GM20431 (cell line): ENCODE measurements at regions not wholly inside any gene's neighbourhood (a gene's known extent, or its start where the extent isn't known, plus 50 kb on each side); places are given as distances from the start of the nearest gene placed in this dataset.
"Not testable (repeated sequence)": the region's sequence is repeated elsewhere in the genome, so short reads cannot be mapped to it uniquely, and the experiment has no call there.

Experiments
- in situ Hi-C: fragments of 300-500 bp; cut with MseI, MboI; formaldehyde crosslinking; loops from one replicate; pipeline ENCODE4 v1.15.0; 2020; ENCODE audit warnings: low sequenced_read_pairs; ENCODE audit not compliant: unreplicated experiment

DNA sequence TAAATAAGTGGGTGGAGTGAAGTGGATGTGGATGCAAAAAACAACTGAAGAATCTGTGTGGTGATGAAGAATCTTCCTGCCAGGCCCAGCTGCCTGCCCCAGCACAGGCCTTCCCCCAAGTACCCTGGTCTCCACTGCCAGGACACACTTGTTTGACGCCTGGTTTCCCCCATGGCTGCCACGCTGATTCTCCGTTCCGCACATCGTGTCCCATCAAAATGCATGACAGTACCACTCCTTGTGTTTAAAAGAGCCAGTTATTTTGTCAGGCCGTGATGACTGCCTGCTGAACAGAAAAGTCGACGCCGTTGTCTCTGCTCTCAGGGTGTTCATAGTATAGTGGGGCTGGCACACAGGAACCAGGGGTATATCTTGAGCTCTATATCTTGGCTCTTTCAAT lies 50.3 kb upstream of the KYNU start:
- in situ Hi-C loops: no loop called here

DNA sequence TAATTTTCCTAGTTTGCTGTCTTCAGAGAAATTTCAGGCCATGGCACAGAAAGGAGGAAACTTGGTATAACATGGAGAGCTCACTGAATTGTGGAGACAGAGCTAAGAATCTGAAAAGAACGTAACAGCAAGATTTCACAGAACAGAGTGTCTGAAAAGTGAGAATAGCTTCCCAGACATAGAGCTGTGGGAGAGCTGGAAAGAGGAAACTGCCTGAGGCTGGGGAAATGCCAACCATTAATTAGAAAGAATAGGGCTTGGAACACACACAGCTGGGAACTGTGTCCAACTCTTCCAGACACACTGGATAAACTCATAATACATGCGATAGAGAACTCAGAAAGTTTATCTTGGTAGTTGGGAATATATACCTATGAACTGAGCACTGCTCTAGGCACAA lies 51.6 kb upstream of the KYNU start:
- in situ Hi-C loops: no loop called here

DNA sequence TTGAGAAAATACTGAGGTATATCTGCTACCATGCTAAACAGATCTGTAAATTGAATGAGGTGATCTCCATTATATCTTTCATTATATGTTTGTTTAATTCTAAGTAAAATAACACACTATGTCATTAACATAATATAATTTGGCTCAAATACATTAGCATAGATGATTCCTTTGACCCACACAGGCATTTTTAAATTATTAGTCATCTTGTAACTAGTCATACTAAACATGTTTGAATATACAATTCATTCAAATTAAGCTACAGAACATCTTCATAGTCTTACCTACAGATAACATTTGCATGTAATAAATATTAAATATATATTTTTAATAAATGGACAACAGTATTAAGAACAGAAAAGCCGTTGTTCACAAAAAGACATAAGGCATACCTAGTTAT lies 52.7 kb upstream of the KYNU start:
- in situ Hi-C loops: no loop called here

DNA sequence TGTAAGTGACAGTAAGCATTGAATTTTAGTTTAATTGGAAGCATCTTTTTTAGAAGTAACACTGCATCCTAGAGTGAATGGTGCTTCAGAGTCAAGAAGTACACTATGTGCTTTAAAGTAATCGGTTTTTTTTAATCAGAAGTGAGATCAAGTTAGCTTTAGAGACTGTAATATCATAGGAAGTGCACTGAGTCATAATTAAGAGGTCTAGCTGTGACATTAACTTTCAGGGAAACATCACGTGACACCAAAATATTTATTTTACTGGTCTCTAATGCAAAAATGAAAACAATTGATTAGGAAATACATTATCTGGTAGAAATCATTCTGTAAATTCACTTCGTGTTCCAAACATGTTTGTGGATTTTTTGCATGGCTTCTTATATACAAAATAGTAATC lies 55.3 kb upstream of the KYNU start:
- in situ Hi-C loops: no loop called here

DNA sequence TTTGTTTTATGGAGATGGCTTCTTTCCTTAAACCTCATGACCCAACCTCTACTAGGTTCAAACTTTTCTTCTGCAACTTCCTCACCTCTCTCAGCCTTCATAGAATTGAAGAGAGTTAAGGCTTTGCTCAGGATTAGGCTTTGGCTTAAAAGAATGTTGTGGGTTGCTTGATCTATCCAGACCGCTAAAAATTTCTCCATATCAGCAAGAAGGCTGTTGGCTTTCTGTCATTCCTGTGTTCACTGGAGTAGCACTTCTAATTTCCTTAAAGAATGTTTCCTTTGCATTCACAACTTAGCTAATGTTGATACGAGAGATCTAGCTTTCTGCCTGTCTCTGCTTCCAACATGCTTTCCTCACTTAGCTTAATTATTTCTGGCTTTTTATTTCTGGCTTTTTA lies 58.1 kb upstream of the KYNU start:
- in situ Hi-C loops: no loop called here

DNA sequence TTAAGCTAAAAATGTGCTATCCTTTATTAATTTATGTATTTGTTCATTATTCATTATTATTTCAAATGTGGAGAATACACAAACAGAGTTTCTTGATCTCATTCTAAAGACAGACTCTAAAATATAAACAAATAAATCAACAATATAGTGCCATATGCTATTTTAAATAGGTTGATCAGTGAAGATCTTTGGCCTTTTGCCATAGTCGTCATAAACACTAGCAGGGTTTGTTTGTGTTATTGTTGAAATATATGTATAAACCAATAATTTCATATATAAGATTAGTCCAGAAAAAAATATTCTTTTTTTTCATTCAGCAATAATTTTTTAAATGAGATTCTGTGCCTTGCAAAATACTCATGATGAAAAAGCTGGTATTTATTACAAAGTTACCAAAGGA lies 62.1 kb upstream of the KYNU start:
- in situ Hi-C loops: no loop called here

DNA sequence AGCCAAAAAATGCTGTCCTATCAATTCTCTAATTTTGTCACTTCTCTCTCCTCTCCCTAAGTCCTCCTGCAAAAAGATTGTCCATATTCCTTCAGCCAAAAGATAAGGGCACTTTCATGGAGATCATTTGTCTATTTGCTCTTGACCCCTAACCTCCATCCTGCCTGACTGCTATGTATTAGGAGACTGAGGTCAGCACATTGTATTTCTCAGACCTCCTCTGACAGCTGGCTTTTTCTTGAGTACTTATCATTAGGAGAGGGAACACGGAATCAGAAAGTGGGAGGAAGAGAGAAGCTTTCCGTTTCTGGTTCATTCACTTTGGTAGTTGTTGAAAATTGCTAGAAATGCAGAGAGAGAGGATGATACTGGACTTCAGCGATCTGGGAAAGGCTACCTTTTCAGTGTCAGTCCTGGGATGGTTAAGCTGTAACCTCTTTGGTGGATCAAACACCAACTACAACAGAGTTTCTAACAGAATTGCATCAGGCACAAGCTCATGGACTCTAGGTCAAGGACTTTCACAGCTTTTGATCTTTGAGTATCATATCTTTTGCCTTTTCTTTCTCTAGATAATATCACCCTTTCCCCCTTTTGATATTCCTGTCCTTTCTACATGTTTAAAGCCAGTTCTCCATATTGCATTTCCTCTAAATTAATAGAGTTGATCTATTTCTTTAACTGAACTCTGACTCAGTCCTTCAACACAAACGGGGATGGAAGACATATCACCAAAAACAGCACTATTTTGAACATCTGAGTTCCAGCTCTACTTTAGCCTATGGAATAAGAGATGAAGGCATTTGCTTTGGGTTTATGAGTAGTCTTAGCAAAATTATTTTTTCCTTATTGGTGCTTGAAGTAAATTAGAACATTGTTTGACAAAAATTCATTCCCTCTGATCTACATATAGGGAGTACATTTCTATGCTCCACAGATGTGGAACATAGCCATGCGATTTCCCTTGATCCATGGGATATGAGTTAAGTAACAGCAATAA lies 63.3 kb upstream of the KYNU start:
- in situ Hi-C loops: no loop called here

DNA sequence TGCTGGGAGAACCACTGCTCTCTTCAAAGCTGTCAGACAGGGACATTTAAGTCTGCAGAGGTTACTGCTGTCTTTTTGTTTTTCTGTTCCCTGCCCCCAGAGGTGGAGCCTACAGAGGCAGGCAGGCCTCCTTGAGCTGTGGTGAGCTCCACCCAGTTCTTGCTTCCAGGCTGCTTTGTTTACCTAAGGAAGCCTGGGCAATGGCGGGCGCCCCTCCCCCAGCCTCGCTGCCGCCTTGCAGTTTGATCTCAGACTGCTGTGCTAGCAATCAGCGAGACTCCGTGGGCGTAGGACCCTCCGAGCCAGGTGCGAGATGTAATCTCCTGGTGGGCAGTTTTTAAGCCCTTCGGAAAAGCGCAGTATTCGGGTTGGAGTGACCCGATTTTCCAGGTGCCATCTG lies 65.8 kb upstream of the KYNU start:
- in situ Hi-C loops: not testable (repeated sequence)

DNA sequence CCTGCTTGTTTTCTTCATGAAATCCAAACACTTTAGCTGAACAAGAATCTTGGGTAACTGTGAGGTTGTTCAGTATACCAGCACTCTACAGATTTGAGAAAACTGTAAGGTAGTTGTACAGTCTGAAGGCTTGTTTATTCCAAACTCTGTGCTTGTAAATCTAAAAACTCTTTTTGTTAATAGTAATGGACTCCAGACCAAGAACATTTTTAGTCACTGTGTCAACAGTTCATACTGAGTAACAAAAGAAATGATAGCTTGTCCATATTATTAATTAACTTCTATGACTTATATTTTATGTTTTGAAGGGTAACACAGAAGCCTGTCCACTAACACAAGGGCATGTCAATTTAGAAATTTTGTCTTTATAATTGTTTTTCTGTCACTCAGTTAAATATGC lies 72.2 kb upstream of the KYNU start:
- in situ Hi-C loops: no loop called here

DNA sequence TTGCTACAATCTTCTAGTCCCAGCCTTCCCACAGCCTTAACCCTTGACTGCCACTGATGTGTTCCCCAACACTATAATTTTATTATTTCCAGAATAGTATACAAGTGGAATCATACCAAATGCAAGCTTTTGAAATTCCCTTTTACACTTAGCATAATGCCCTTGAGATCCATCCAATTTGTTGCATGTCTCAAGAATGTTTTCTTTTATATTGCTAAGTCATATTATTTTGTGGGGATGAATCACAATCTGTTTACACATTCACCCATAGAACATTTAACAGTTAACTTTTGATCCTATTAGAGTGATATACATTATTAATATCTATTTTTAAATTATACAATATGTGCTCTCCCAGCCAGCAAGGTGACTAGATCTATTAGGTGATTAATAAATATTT lies 74.3 kb upstream of the KYNU start:
- in situ Hi-C loops: no loop called here

DNA sequence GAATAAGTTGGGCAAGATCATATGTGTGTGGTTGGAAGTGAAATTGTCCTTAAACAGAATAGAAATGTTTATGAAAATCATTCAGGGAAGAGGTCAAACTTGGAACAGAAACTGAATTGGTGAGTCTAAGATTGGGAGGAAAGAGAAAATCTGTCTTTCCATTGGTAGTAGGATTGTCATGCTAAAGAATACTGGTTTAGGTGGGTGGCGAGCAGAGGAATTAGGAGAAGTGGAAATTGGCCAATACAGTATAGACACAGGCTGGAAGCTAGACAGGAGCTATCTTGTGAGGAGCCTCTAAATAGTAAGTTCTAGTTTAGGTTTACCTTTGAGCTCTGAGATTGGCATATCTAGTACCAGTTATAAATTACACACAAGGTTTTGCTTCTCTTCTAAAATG lies 80.9 kb upstream of the KYNU start:
- in situ Hi-C loops: no loop called here

DNA sequence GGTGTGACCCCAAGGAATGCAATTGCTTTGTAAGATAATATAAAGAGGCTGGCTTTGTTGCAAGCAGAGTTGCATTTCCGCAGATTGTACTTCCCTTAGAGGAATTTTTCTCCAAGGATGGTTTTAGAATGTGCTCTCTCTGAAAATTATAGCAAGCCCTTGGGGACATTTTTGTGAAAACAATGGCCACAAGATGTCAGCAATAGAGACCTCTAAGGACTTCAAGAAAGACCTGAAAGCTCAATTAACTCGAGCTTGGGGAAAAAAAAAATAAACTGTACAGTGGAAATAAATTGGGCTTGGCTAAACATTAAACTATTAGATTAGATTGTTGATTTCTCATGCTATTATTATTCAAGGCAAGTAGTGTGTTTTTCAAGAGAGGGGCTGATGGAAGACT lies 81.3 kb upstream of the KYNU start:
- in situ Hi-C loops: no loop called here

DNA sequence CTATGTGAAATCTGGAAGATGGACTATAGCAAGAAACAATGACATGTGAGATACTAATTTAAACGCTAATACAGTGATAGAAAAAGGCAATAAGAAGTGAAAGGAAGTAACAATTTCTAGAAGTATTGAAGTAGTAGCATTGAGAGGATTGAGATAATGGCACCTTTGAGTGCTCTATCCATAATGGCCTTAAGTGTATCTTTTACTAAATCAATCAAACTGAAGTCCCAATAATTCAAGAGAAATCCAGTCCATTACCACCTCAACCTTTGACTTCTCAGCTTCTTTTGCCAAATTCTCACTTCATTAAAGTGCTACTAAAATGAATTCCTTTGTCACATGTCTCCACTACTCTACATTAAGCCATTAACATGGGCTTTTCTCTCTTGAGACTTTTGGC lies 82.6 kb upstream of the KYNU start:
- in situ Hi-C loops: no loop called here

DNA sequence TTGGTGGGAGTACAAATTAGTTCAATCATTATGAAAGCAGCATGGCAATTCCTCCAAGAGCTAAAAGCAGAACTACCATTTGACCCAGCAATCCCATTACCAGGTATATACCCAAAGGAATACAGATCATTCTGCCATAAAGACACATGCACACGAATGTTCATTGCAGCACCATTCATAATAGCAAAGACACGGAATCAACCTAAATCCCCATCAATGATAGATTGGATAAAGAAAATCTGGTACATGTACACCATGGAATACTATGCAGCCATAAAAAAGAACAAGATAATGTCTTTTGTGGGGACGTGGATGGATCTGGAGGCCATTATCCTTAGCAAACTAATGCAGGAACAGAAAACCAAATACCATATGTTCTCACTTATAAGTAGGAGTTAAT lies 85.1 kb upstream of the KYNU start:
- in situ Hi-C loops: not testable (repeated sequence)

DNA sequence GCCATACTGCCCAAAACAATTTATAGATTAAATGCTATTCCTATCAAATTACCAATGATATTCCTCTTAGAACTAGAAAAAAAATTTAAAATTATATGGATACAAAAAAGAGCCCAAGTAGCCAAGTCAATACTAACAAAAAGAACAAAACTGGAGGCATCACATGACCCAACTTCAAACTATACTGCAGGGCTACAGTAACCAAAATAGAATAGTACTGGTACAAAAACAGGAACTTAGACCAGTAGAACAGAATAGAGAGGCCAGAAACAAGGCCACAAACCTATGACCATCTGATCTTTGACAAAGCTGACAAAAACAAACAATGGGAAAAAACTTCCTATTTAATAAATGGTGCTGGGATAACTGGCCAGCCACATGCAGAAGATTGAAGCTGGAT lies 86.1 kb upstream of the KYNU start:
- in situ Hi-C loops: no loop called here

DNA sequence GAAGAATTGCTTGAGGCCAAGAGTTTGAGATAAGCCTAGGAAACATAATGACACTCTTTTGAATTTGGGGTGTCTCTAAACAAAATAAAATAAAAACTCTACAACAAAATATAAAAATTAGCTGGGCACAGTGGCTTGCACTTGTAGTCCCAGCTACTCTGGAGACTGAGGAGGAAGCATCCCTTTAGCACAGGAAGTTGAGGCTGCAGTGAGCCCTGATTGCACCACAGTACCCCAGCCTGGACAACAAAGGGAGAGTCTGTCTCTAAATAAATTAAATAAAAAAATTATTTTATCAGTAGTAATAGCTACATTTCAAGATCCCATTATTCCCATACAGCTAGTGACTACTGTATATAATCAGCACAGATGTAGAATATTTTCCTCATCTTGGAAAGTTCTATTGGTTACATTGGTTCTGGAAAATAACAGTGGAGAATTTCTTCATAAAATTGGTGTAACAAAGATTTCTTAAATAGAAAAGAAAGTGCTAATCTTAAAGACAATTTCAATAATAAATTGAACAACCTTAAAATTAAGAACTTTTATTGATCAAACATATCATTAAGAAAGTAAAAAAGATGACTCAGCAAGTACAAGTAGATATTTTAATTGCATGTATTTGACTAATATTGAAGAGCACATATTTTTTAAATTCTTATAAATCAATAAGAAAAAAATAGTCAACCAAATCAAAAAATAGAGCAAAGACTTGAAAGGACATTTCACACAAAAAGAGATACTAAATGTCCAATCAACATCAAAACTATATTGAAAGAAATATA lies 90.4 kb upstream of the KYNU start:
- in situ Hi-C loops: no loop called here

DNA sequence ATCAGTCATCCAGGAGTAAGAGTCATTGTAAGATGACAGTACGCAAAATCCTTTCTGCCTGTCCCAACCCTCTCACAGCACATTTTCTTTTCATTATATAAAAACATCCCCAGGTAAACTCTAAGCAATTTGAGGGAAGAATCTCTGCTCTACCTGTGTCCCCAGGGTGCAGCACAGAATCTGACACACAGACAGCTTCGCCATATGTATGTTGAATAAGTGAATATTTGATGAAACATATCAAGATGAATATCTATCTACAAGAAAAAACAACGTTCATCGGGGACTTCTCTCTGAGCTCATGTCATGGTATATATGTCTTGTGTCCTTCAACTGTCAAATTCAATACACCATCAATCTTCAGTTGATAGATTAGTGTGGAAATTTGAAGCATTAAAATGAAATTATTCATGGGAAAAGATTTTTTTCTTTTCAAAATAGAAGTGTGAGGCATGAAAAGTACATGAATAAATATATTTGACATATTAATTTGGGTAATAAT lies 94.5 kb upstream of the KYNU start:
- in situ Hi-C loops: no loop called here

DNA sequence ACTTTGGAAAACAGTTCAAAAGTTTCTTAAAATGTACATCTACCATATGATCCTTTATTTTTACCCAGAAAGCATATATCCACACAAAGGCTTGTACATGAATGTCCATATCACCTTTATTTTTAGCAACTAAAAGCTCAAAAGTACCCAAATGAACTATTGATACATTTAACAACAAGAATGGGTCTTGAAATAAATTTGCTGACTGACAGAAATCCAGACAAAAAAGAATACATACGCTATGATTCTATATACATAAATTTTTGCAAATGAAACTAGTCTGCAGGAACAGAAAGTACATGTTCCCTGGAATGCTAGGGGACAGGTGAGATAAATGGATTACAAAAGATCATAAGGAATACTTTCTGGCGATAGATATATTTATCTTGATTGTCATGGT lies 96.3 kb upstream of the KYNU start:
- in situ Hi-C loops: no loop called here

DNA sequence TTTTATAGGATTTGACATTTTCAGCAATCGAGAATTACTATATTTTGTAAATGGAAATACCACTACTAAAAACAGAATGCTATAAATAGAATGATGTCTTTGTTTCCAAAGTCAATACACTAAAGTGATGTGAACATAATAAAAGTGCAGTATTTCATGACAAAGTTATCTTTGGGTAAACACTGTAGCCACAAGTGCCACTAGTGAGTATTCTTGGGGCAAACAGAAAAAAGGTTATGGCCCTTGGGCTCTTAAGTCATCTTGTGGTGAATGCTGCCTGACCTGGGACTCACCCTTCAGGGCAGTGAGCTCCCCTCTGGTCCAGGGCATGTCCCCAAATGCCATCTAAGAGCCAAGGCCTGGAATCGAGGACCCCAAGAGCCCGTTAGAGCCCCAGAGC lies 99.2 kb upstream of the KYNU start:
- in situ Hi-C loops: no loop called here

DNA sequence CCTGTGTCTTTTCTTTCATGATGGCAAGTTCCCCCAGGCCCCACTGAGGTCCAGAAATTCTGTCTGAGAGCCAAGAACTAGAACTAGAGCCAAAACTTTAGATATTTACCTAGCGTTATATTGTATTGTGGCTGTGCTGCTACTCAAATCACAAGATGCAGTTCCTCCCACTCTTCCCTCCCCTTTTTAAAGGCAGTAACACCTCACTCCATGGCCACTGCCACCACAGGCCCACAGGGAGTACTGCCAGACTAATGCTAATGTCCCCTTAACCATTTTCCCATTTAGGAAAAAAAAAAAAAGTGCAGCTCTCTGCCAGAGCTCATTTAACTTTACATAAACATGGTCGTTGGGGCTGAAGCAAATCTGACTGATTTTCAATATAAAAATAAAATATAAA lies 99.7 kb upstream of the KYNU start:
- in situ Hi-C loops: no loop called here

DNA sequence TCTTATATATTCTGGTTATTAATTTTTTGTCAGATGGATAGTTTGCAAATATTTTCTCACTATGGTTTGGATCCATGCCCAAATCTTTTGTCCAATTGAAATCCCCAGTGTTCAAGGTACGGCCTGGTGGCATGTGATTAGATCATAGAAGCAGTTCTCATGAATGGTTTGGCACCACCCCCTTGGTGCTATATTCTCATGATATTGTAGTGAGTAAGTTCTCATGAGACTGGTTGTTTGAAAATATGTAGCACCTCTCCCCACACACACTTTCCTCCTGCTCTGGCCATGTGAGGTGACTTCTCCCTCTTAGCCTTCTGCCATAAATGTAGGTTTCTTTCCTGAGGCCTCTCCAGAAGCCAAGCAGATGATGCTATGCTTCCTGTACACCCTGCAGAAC lies 107.7 kb upstream of the KYNU start:
- in situ Hi-C loops: no loop called here
